Upper lobe of left lung (tissue), 6 donors: ENCODE measurements at regions not wholly inside any gene's neighbourhood (a gene's known extent, or its start where the extent isn't known, plus 50 kb on each side); places are given as distances from the start of the nearest gene placed in this dataset.

ENCODE experiments used
- ATAC-seq, 2 donors: fragments of 200-7000 bp; cut with Tn5 transposase; one replicate each; pipeline ENCODE4 v1.9.1; 2022; ENCODE audit warnings: mild to moderate bottlenecking in 2 of 2, moderate library complexity in 2 of 2; ENCODE audit not compliant: low FRiP score in 2 of 2
- DNase-seq, 2 donors: peaks; one replicate each; pipeline ENCODE4 v3.0.0-alpha.2; 2019 to 2020
- H3K27ac ChIP-seq, 4 donors: fragments of 200-600 bp; sonication (generic); one replicate each; pipeline ENCODE4 v1.5.1; 2016 to 2019
- H3K27me3 ChIP-seq, 4 donors: fragments of 200-600 bp; sonication (generic); one replicate each; pipeline ENCODE4 v1.5.1; 2017 to 2019
- H3K36me3 ChIP-seq, 4 donors: fragments of 200-600 bp; sonication (generic); one replicate each; pipeline ENCODE4 v1.5.1; 2016 to 2019
- H3K4me1 ChIP-seq, 4 donors: fragments of 200-600 bp; sonication (generic); one replicate each; pipeline ENCODE4 v1.5.1; 2018 to 2019
- H3K4me3 ChIP-seq, 4 donors: fragments of 200-600 bp; sonication (generic); one replicate each; pipeline ENCODE4 v1.5.1; 2017 to 2019; ENCODE audit warnings: mild to moderate bottlenecking in 2 of 4, moderate library complexity in 1 of 4
- H3K9me3 ChIP-seq, 4 donors: fragments of 200-600 bp; sonication (generic); one replicate each; pipeline ENCODE4 v1.5.1; 2018 to 2019
- CTCF ChIP-seq, 6 experiments: fragments of 450-650 bp in 4 of 6; fragments of 200-600 bp in 2 of 6; sonication (generic) in 2 of 6; IDR thresholded peaks; one replicate each; pipeline ENCODE4 v1.5.1; 2016 to 2019; ENCODE audit warnings: antibody characterized with exemption in 6 of 6
- EP300 ChIP-seq, 4 donors: sonication (generic); formaldehyde crosslinking; IDR thresholded peaks; one replicate each; pipeline ENCODE4 v1.5.1; 2017; ENCODE audit warnings: antibody characterized with exemption in 4 of 4, control low read depth in 2 of 4
- POLR2A ChIP-seq, 4 donors: fragments of 450-650 bp; IDR thresholded peaks; one replicate each; pipeline ENCODE4 v1.5.1; 2016 to 2017; ENCODE audit warnings: antibody characterized with exemption in 4 of 4, mild to moderate bottlenecking in 2 of 4
- POLR2AphosphoS5 ChIP-seq, 2 donors: sonication (generic); formaldehyde crosslinking; IDR thresholded peaks; one replicate each; pipeline ENCODE4 v1.5.1; 2017; ENCODE audit warnings: antibody characterized with exemption in 2 of 2
- WGBS, 2 donors: methylation state at CpG; one replicate each; pipeline ENCODE4 v1.1.5; 2017 to 2018; 5-methylcytosine and 5-hydroxymethylcytosine counted together
- donor health status: DM: no; HTN: no; CAD: no; lungs with moderate emphysema.
- donor health status: DM: no; HTN: yes; CAD: no; lungs with severe emphysema.

- ATAC-seq (peak; percentile 82 to 83), DNase-seq (peak in 1 of 2 donors; percentile 39)
- TF ChIP-seq POLR2A (IDR thresholded peaks at IDR 0.05) (no peak), EP300 (IDR thresholded peaks at IDR 0.05) (no peak), POLR2AphosphoS5 (IDR thresholded peaks at IDR 0.05) (no peak)
- H3K36me3 ChIP-seq, result no peaks in the 10 kb centered on the region
- H3K4me3 ChIP-seq, result no peak overlapping the region
- H3K27ac ChIP-seq, result no peak overlapping the region
- no peaks in the 10 kb centered on the region for H3K4me1 ChIP-seq
- H3K27me3 ChIP-seq, result no peaks in the 10 kb centered on the region
- 71 to 74% methylated on average over 6 of the region's 6 CpGs for WGBS, 2 donors
- H3K9me3 ChIP-seq, result no peaks in the 10 kb centered on the region
These were observed 155.6 kb downstream of the COG6 start for GRCh38 chr13:39811051-39811450.

- TF ChIP-seq EP300 (IDR thresholded peaks at IDR 0.05), result no peak
- no peak for TF ChIP-seq CTCF (IDR thresholded peaks at IDR 0.05)
- no peak for TF ChIP-seq POLR2AphosphoS5 (IDR thresholded peaks at IDR 0.05)
- TF ChIP-seq POLR2A (IDR thresholded peaks at IDR 0.05), result no peak
- Histone ChIP-seq H3K36me3 (no peaks in the 10 kb centered on the region), H3K27ac (no peak overlapping the region), H3K9me3 (no peaks in the 10 kb centered on the region), H3K27me3 (no peaks in the 10 kb centered on the region), H3K4me3 (no peak overlapping the region), H3K4me1 (no peaks in the 10 kb centered on the region)
- ATAC-seq, result no peak
- 93 to 96% methylated on average over 5 of the region's 5 CpGs for WGBS, 2 donors
- DNase-seq, result peak in 1 of 2 donors; percentile 13
These were observed 156.2 kb downstream of the COG6 start for GRCh38 chr13:39811696-39812095.

GRCh38 chr13:39815345-39816111 is 160.1 kb downstream of the COG6 start:
- Histone ChIP-seq H3K27ac (no peak overlapping the region), H3K27me3 (no peaks in the 10 kb centered on the region), H3K9me3 (no peaks in the 10 kb centered on the region), H3K4me1 (no peaks in the 10 kb centered on the region), H3K4me3 (no peak overlapping the region), H3K36me3 (no peaks in the 10 kb centered on the region)
- DNase-seq (no peak), ATAC-seq (no peak)
- 52 to 69% methylated on average over 5 of the region's 5 CpGs for WGBS, 2 donors
- TF ChIP-seq EP300 (IDR thresholded peaks at IDR 0.05) (no peak), CTCF (IDR thresholded peaks at IDR 0.05) (no peak), POLR2A (IDR thresholded peaks at IDR 0.05) (no peak), POLR2AphosphoS5 (IDR thresholded peaks at IDR 0.05) (no peak)

- Histone ChIP-seq H3K27ac (no peak overlapping the region), H3K27me3 (no peaks in the 10 kb centered on the region), H3K4me1 (no peaks in the 10 kb centered on the region), H3K4me3 (no peak overlapping the region), H3K9me3 (no peaks in the 10 kb centered on the region), H3K36me3 (no peaks in the 10 kb centered on the region)
- 94 to 96% methylated on average over 6 of the region's 6 CpGs for WGBS, 2 donors
- DNase-seq (no peak), ATAC-seq (no peak)
- no peak for TF ChIP-seq POLR2AphosphoS5 (IDR thresholded peaks at IDR 0.05)
- TF ChIP-seq EP300 (IDR thresholded peaks at IDR 0.05), result no peak
- no peak for TF ChIP-seq POLR2A (IDR thresholded peaks at IDR 0.05)
- no peak for TF ChIP-seq CTCF (IDR thresholded peaks at IDR 0.05)
These were observed 161.5 kb downstream of the COG6 start for GRCh38 chr13:39816936-39817335.

- Histone ChIP-seq H3K27ac (no peak overlapping the region), H3K9me3 (no peaks in the 10 kb centered on the region), H3K27me3 (no peaks in the 10 kb centered on the region), H3K36me3 (no peaks in the 10 kb centered on the region), H3K4me1 (no peaks in the 10 kb centered on the region), H3K4me3 (no peak overlapping the region)
- no peak for ATAC-seq
- DNase-seq, result no peak
- WGBS, 2 donors, result 56 to 63% methylated on average over 5 of the region's 5 CpGs
- no peak for TF ChIP-seq CTCF (IDR thresholded peaks at IDR 0.05)
- no peak for TF ChIP-seq POLR2AphosphoS5 (IDR thresholded peaks at IDR 0.05)
- no peak for TF ChIP-seq POLR2A (IDR thresholded peaks at IDR 0.05)
- no peak for TF ChIP-seq EP300 (IDR thresholded peaks at IDR 0.05)
These were observed 163.5 kb downstream of the COG6 start for GRCh38 chr13:39818953-39819352.
